Body of pancreas (tissue), 4 donors: ENCODE measurements at regions not wholly inside any gene's neighbourhood (a gene's known extent, or its start where the extent isn't known, plus 50 kb on each side); places are given as distances from the start of the nearest gene placed in this dataset.

Experiments used
- ATAC-seq: fragments of 150-250 bp; one replicate; pipeline ENCODE4 v1.9.1; 2016
- DNase-seq, 4 donors: peaks; one replicate each; pipeline ENCODE4 v3.0.0-alpha.2; 2019
- H3K27ac ChIP-seq, 4 donors: fragments of 200-600 bp; sonication (generic); 1 replicate in 3 of 4; 2 replicates in 1 of 4; pipeline versions ENCODE4 v1.5.1 to v1.6.1; 2016 to 2019; ENCODE audit warnings: mild to moderate bottlenecking in 1 of 4, mixed read lengths in 1 of 4, moderate library complexity in 1 of 4
- H3K27me3 ChIP-seq, 2 donors: fragments of 200-600 bp; sonication (generic); one replicate each; pipeline ENCODE4 v1.6.0; 2016; ENCODE audit warnings: mild to moderate bottlenecking in 1 of 2
- H3K36me3 ChIP-seq, 2 donors: fragments of 200-600 bp; sonication (generic); replicated peaks in 1 of 2; 2 replicates each; pipeline ENCODE4 v1.5.1; 2016; ENCODE audit warnings: low read depth in 2 of 2; ENCODE audit not compliant: insufficient read depth in 1 of 2
- H3K4me1 ChIP-seq: fragments of 200-600 bp; sonication (generic); one replicate; pipeline ENCODE4 v1.6.0; 2016
- H3K4me3 ChIP-seq, 2 donors: fragments of 200-600 bp; sonication (generic); 1 replicate in 1 of 2; 2 replicates in 1 of 2; pipeline ENCODE4 v1.5.1; 2016 to 2019
- H3K9me3 ChIP-seq, 3 donors: fragments of 200-600 bp; sonication (generic); 1 replicate in 2 of 3; 2 replicates in 1 of 3; pipeline ENCODE4 v1.5.1; 2016
- POLR2A ChIP-seq, 3 donors: fragments of 450-650 bp; IDR thresholded peaks; one replicate each; pipeline ENCODE4 v1.6.1; 2016; ENCODE audit warnings: antibody characterized with exemption in 3 of 3, mild to moderate bottlenecking in 2 of 3
- WGBS, 2 donors: methylation state at CpG; one replicate each; pipeline ENCODE4 v1.1.5; 2017; 5-methylcytosine and 5-hydroxymethylcytosine counted together
- intact Hi-C: fragments of 100-400 bp; cut with DNase I; formaldehyde crosslinking; loops from one replicate; pipeline ENCODE4 v1.15.1; 2023
- TF ChIP-seq, protein P1 (sequence below), 7 experiments: fragments of 450-650 bp in 4 of 7; fragments of 200-600 bp in 3 of 7; sonication (generic) in 3 of 7; IDR thresholded peaks; one replicate each; pipeline ENCODE4 v1.5.1; 2016 to 2019; ENCODE audit warnings: antibody characterized with exemption in 7 of 7

DNA sequence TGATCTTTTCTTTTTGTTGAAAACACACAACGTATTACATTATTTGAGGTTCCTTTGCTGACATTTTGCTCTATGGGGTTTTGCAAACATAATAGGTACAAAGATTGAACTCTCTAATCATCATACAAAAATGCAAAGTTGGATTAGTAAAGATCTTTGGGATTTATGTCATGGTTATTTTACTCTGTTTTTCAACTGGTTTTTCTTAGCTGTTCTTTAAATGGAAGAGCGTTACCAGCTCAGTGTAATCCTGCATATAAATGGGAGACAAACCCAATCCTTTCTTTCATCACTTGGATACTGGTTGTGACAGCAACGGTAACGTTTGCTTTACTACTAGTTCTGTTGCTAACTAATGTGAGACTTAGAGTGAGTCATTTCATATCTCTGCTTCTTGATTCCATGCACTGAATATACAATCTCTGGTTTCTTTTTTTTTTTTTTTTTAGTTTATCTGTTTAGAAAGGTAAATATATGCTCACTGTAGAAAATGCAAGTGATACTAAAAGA is 104.9 kb upstream of the NOVA1 start:
- Histone ChIP-seq H3K36me3 (no peaks in the 10 kb centered on the region), H3K27me3 (no peaks in the 10 kb centered on the region), H3K4me1 (no peaks in the 10 kb centered on the region), H3K4me3 (no peak overlapping the region), H3K9me3 (no peaks in the 10 kb centered on the region), H3K27ac (no peak overlapping the region)
- ATAC-seq (no peak), DNase-seq (no peak)
- TF ChIP-seq POLR2A (IDR thresholded peaks at IDR 0.05) = no peak
- TF ChIP-seq, protein P1, sequence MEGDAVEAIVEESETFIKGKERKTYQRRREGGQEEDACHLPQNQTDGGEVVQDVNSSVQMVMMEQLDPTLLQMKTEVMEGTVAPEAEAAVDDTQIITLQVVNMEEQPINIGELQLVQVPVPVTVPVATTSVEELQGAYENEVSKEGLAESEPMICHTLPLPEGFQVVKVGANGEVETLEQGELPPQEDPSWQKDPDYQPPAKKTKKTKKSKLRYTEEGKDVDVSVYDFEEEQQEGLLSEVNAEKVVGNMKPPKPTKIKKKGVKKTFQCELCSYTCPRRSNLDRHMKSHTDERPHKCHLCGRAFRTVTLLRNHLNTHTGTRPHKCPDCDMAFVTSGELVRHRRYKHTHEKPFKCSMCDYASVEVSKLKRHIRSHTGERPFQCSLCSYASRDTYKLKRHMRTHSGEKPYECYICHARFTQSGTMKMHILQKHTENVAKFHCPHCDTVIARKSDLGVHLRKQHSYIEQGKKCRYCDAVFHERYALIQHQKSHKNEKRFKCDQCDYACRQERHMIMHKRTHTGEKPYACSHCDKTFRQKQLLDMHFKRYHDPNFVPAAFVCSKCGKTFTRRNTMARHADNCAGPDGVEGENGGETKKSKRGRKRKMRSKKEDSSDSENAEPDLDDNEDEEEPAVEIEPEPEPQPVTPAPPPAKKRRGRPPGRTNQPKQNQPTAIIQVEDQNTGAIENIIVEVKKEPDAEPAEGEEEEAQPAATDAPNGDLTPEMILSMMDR (IDR thresholded peaks at IDR 0.05) = no peak
- 41 to 56% methylated on average over 4 of the region's 4 CpGs for WGBS, 2 donors
- intact Hi-C loops = no loop called here

DNA sequence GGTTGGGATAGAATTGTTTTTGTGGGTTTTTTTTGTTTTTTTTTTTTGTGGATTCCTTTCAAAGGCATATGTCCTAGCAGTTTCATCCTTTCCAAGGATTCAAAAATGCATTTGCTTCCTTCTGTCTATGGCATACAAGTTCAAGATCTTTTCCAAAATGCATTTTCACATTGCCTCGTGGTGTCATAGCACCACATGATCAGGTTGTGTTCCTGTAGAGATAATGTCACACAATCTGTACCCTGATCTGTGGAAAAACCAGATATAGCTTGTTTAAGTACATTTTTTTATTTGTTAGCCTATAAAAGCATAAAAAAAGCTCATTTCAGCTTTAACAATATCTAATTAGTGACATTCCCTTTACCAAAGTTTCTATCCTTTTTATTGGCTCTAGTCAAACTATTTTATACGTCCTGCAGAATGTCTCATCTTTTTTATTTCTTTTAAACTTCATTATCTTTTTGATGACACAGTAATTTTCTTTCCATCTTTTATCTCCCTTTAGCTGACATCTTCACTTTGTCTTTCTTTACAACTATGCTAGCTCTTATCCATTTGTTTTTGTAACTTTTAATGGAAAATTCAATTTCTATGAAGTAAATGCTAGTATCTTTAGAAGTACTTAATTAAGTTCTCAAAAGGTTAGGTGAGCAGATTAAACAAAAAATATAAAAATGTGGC is 106.0 kb upstream of the NOVA1 start:
- Histone ChIP-seq H3K36me3 (no peaks in the 10 kb centered on the region), H3K4me1 (no peaks in the 10 kb centered on the region), H3K4me3 (no peak overlapping the region), H3K27ac (no peak overlapping the region), H3K27me3 (no peaks in the 10 kb centered on the region), H3K9me3 (no peaks in the 10 kb centered on the region)
- ATAC-seq (no peak), DNase-seq (no peak)
- TF ChIP-seq POLR2A (IDR thresholded peaks at IDR 0.05) = no peak
- TF ChIP-seq, protein P1 (IDR thresholded peaks at IDR 0.05) = no peak
- intact Hi-C loops = no loop called here
- 58 to 64% methylated on average over 2 of the region's 2 CpGs for WGBS, 2 donors

DNA sequence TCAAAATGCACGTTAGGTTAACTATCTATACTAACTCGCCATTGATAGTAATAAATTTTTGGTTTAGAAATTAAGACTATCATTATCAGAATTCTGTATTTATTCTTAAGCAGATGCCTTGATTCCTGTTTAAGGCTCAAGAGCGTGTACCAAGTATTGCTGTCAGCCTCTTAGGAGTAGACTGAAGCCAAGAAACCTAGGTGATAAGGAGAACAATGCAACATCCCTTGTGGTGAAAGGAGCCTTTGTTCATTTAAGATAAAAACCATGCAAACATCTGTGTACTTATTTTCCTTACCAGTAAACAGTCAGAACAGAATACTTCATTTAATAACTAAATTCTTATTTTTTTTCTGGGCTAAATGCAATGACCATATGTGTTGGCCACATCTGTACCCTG is 109.4 kb upstream of the NOVA1 start:
- TF ChIP-seq POLR2A (IDR thresholded peaks at IDR 0.05) = no peak
- TF ChIP-seq, protein P1 (IDR thresholded peaks at IDR 0.05) = no peak
- intact Hi-C loops = no loop called here
- Histone ChIP-seq H3K4me3 (no peak overlapping the region), H3K27me3 (no peaks in the 10 kb centered on the region), H3K4me1 (no peaks in the 10 kb centered on the region), H3K27ac (no peak overlapping the region), H3K9me3 (no peaks in the 10 kb centered on the region), H3K36me3 (no peaks in the 10 kb centered on the region)
- ATAC-seq = no peak
- WGBS, 2 donors = 54 to 67% methylated on average over 3 of the region's 3 CpGs
- no peak for DNase-seq

DNA sequence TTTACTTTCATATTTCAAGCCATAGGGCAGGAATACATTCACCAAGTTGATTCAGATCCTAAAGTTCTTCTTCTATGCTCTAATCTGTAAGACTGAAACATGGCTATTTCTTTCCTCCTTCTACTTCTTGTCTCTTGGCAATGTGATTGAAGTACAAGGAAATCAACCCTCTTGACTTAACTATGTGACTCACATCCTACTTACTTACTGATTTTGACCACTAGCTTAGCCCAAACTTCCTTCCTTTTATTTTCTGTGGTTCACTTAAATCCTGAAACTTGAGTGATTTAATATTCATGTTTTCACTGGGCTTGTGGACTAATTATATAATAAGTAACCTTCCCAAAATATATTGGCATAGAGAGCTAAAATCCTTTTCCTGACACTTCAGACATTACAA is 111.2 kb upstream of the NOVA1 start:
- ATAC-seq (no peak), DNase-seq (no peak)
- TF ChIP-seq, protein P1 (IDR thresholded peaks at IDR 0.05) = no peak
- TF ChIP-seq POLR2A (IDR thresholded peaks at IDR 0.05) = no peak
- Histone ChIP-seq H3K9me3 (no peaks in the 10 kb centered on the region), H3K4me1 (no peaks in the 10 kb centered on the region), H3K36me3 (no peaks in the 10 kb centered on the region), H3K27me3 (no peaks in the 10 kb centered on the region), H3K4me3 (no peak overlapping the region), H3K27ac (no peak overlapping the region)
- intact Hi-C loops = no loop called here

DNA sequence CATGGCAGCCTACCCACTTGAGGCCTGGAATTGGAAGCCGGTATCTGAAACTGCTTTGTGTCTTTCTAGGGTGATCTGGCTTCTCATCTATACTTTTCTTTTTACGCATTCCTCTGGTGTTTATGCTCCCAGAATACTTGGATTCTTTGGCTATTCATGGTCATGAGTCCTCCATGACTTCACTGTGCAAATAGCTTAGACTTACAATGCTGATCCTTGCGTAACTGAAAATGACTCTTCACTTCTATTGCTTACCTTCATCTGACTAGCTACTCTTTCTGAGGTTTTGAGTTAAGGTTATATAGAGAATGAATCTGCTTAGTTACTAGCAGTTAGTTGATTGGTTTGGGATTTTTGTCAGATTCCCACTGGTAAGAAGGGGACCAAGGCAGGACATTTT is 121.7 kb upstream of the NOVA1 start:
- 93 to 94% methylated on average over 3 of the region's 3 CpGs for WGBS, 2 donors
- TF ChIP-seq, protein P1 (IDR thresholded peaks at IDR 0.05) = no peak
- TF ChIP-seq POLR2A (IDR thresholded peaks at IDR 0.05) = no peak
- no peak overlapping the region for H3K27ac ChIP-seq
- no peaks in the 10 kb centered on the region for H3K36me3 ChIP-seq
- intact Hi-C loops = no loop called here
- no peak overlapping the region for H3K4me3 ChIP-seq
- no peak for ATAC-seq
- no peak for DNase-seq
- H3K9me3 ChIP-seq = no peaks in the 10 kb centered on the region
- no peaks in the 10 kb centered on the region for H3K4me1 ChIP-seq
- no peaks in the 10 kb centered on the region for H3K27me3 ChIP-seq
